AG04450 (cell line): ENCODE measurements at regions not wholly inside any gene's neighbourhood (a gene's known extent, or its start where the extent isn't known, plus 50 kb on each side); places are given as distances from the start of the nearest gene placed in this dataset.

Experiments
- CTCF ChIA-PET: fragments of 300-600, 350-600 bp; formaldehyde crosslinking; extraction: SDS; loops from one replicate; lab custom pipeline; 2022; ENCODE audit warnings: antibody characterized with exemption, inconsistent platforms; lab: Charles Lee
- POLR2A ChIA-PET: fragments of 350-600 bp; formaldehyde crosslinking; extraction: SDS; loops from one replicate; lab custom pipeline; 2021; ENCODE audit warnings: antibody characterized with exemption, inconsistent platforms; lab: Yijun Ruan, JAX
- DNase-seq: peaks from one replicate; pipeline ENCODE4 v3.0.0-alpha.2; 2011; ENCODE audit warnings: low read depth, low spot score
- H3K27ac ChIP-seq: one replicate; pipeline ENCODE4 v1.5.1; 2012; ENCODE audit warnings: low read depth, low read length, control low read depth
- H3K27me3 ChIP-seq: one replicate; pipeline ENCODE4 v1.6.0; 2012; ENCODE audit warnings: low read length; ENCODE audit not compliant: control insufficient read depth, insufficient read depth
- H3K4me3 ChIP-seq: 2 replicates; pipeline ENCODE4 v1.5.1; 2011; ENCODE audit warnings: mild to moderate bottlenecking, low read depth, low read length, control low read depth
- H3K9me3 ChIP-seq: 2 replicates; pipeline ENCODE4 v1.5.1; 2012; ENCODE audit warnings: low read length; ENCODE audit not compliant: control insufficient read depth, insufficient read depth
- TF ChIP-seq, protein P1 (sequence below): IDR thresholded peaks from 2 replicates; pipeline ENCODE4 v1.5.1; 2011; ENCODE audit warnings: low read depth, low read length, control low read depth, inconsistent platforms

DNA sequence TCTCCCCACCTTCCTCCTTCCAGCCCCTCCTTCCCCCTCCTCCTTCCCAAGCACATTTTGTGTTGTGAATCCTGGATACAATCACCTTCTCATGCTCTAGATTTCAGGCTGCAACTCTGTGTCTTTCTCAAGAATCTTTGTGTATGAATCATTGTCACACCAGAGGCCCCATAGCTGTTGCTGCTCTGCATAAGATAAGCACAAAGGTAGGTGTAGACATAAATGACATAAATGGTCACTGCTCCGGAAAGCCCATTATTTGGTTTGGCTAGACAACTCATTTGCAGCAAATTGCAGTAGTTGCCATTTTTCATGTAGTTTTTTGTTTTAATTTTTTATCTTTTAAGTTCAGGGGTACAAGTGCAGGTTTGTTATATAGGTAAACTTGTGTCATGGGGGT, 216.3 kb upstream of the NRP1 start:
- CTCF ChIA-PET, result no interaction called here
- no peak overlapping the region for H3K4me3 ChIP-seq
- DNase-seq, result no peak
- no peaks in the 10 kb centered on the region for H3K9me3 ChIP-seq
- POLR2A ChIA-PET, result no interaction called here
- no peak overlapping the region for H3K27ac ChIP-seq
- H3K27me3 ChIP-seq, result peaks cover 12% of the 10 kb centered on the region
- TF ChIP-seq, protein P1, sequence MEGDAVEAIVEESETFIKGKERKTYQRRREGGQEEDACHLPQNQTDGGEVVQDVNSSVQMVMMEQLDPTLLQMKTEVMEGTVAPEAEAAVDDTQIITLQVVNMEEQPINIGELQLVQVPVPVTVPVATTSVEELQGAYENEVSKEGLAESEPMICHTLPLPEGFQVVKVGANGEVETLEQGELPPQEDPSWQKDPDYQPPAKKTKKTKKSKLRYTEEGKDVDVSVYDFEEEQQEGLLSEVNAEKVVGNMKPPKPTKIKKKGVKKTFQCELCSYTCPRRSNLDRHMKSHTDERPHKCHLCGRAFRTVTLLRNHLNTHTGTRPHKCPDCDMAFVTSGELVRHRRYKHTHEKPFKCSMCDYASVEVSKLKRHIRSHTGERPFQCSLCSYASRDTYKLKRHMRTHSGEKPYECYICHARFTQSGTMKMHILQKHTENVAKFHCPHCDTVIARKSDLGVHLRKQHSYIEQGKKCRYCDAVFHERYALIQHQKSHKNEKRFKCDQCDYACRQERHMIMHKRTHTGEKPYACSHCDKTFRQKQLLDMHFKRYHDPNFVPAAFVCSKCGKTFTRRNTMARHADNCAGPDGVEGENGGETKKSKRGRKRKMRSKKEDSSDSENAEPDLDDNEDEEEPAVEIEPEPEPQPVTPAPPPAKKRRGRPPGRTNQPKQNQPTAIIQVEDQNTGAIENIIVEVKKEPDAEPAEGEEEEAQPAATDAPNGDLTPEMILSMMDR, result no peak

DNA sequence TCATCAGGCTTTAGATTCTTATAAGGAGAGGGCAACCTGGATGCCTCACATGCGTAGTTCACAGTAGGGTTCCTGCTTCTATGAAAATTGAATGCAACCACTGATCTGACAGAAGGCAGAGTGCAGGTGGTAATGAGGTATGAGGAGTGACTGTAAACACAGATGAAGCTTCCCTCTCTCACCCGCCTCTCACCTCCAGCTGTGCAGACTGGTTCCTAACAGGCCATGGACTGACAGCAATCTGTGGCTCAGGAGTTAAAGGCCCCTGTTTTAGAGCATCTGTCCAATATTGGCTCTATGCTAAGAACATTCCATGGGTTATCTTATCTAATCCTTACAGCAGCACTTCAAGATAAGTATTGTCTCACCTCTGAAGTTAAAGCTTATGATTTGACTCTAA, 213.5 kb upstream of the NRP1 start:
- Histone ChIP-seq H3K27ac (no peak overlapping the region), H3K9me3 (0 out of 2 replicates have a peak, but pooled peaks cover 3% of the 10 kb centered on the region), H3K27me3 (peaks cover 6% of the 10 kb centered on the region), H3K4me3 (no peak overlapping the region)
- ChIA-PET CTCF (no interaction called here), POLR2A (interaction anchor here (0.7 kb wide), 1 partner anchor 970 kb away, joined by 3 read pairs; no protein-coding TSS in a partner anchor)
- DNase-seq, result no peak
- TF ChIP-seq, protein P1, result no peak

DNA sequence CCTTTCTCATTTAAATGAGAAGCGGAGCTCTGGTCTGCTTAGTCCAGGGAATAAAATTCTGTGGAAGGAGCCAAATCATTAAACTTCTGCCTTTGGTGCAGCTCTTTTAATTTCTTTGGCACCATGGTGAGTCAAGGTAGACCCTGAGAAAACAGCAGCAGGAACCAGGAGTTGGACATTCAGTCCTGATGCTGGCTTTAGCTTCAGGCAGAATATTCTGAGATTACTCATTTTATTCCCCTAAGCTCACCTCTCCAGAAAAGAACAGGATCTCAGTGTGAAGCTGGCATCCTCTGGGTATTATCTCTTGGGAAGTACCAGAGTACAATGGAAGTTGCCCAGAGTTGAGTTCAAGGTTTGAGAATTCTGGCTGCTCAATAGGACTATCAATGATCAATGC, 211.6 kb upstream of the NRP1 start:
- 0 out of 2 replicates have a peak, but pooled peaks cover 3% of the 10 kb centered on the region for H3K9me3 ChIP-seq
- H3K27ac ChIP-seq, result no peak overlapping the region
- ChIA-PET CTCF (interaction anchor here (0.6 kb wide), 1 partner anchor 11 kb away, joined by 3 read pairs; no protein-coding TSS in a partner anchor), POLR2A (no interaction called here)
- H3K4me3 ChIP-seq, result no peak overlapping the region
- peaks cover 3% of the 10 kb centered on the region for H3K27me3 ChIP-seq
- DNase-seq, result no peak
- TF ChIP-seq, protein P1, result no peak

DNA sequence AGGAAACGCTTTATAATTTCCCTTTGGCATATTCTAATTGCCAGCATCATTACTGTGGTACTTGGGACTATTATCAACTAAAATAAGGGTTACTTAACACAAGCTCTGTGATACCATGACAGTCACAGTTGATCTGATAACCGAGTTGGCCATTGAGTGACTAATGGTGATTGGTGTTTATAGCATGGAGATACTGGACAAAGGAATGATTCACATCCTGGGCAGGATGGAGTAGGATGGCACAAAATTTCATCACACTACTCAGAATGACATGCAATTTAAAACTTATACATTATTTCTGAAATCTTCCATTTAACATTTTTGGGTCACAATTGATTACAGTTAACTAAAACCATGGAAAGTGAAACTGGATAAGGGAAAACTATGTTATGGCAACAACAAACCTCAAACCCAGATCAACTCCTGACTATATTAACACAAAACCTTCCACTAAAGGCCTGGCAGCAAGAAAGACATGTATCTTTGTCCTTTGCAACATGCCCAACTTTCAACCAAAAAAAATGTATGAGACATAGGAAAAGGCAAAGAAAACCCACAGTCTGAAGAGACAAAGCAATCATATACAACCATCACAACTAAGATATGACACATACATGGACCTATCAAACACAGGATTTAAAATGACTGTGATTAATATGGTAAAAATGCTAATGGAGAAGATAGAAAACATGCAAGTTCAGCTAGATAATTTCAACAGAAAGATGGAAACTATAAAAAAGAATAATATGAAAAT, 208.5 kb upstream of the NRP1 start:
- Histone ChIP-seq H3K27me3 (no peaks in the 10 kb centered on the region), H3K4me3 (no peak overlapping the region), H3K27ac (no peak overlapping the region), H3K9me3 (0 out of 2 replicates have a peak, but pooled peaks cover 3% of the 10 kb centered on the region)
- CTCF ChIA-PET, result no interaction called here
- POLR2A ChIA-PET, result no interaction called here
- no peak for DNase-seq
- TF ChIP-seq, protein P1, result no peak

DNA sequence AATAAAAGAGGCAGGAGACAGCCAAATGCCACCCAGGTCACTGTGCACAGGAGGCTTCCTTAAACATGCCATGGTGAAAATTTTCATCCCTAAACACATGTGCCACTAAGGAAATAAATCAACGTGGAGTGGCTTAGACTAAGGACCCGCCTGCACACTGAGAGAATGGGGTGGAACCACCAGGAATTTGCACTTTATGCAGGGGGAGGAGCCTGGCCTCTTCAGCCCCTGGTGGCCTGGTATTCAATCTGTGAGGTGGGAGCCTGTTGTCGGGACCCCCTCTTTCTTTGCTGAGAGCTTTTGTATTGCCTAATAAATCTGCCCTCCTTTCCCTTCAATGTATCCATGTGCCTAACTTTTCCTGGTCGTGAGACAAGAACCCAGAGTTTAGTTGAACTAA, 204.6 kb upstream of the NRP1 start:
- Histone ChIP-seq H3K4me3 (no peak overlapping the region), H3K27ac (no peak overlapping the region), H3K9me3 (0 out of 2 replicates have a peak, but pooled peaks cover under 1% of the 10 kb centered on the region), H3K27me3 (no peaks in the 10 kb centered on the region)
- CTCF ChIA-PET, result no interaction called here
- TF ChIP-seq, protein P1, result no peak
- POLR2A ChIA-PET, result no interaction called here
- DNase-seq, result no peak
